SK-N-MC (cell line): ENCODE measurements at regions not wholly inside any gene's neighbourhood (a gene's known extent, or its start where the extent isn't known, plus 50 kb on each side); places are given as distances from the start of the nearest gene placed in this dataset.

ENCODE experiments used
- EZH2 ChIP-seq: fragments of 200-600 bp; sonication (generic); IDR thresholded peaks from one replicate; pipeline ENCODE4 v1.6.1; 2017; ENCODE audit warnings: antibody characterized with exemption
- FOXP2 ChIP-seq: optimal IDR thresholded peaks from 2 replicates; pipeline ENCODE3; 2011; ENCODE audit warnings: mild to moderate bottlenecking, moderate library complexity; ENCODE audit not compliant: insufficient read depth; ENCODE audit errors: extremely low read length, control extremely low read depth
- POLR2AphosphoS5 ChIP-seq: IDR thresholded peaks from 2 replicates; pipeline ENCODE4 v1.6.1; 2012; ENCODE audit warnings: mild to moderate bottlenecking, low read depth, low read length, borderline replicate concordance

- no peak for TF ChIP-seq POLR2AphosphoS5
- no peak for TF ChIP-seq EZH2
- TF ChIP-seq FOXP2: no peak
These were observed 110.1 kb downstream of the FBXO8 start for GRCh38 chr4:174173360-174173759.
